DMS53 (cell line): ENCODE measurements at regions not wholly inside any gene's neighbourhood (a gene's known extent, or its start where the extent isn't known, plus 50 kb on each side); places are given as distances from the start of the nearest gene placed in this dataset.
"Not testable (repeated sequence)": the region's sequence is repeated elsewhere in the genome, so short reads cannot be mapped to it uniquely, and the experiment has no call there.

ENCODE experiments used
- DNase-seq: peaks from one replicate; lab custom pipeline; 2025; lab: John Stamatoyannopoulos, UW

DNA sequence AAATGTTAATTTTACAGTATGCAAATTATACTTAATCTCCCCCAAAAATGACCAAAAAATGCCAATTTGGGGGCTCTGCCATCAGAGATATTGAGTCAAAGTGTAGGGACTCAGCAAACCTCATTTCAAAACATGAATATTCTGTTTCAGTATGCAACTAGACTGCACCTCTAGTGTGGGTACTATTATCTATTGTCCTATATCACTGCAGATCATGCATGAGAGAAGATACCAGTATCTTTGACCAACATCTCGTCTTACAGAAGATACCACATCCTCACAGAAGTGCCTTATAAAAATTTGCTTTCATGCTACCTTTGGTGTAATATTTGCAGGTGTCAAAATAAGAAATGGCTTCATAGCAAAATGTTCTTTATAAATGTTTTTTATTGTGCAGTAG, 623.8 kb downstream of the TENT5A start:
- no peak for DNase-seq

GRCh38 chr6:81126150-81126549, 626.3 kb downstream of the TENT5A start:
- DNase-seq, result no peak

DNA sequence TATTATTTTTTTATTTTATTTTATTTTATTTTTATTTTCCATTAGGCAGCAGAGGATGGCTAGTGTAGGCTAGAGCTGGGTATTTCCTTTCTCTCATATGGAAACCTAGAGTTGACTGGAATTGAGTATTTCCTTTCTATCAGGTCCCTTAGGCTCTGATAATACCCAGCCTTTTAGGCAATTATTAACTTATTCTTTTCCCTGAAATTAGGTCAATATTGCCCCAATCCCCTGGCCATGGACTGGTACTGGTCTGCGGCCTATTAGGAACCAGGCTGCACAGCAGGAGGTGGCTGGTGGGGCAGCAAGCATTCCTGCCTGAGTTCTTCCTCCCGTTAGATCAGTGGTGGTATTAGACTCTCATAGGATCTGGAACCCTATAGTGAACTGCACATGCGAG, 632.2 kb downstream of the TENT5A start:
- peak; percentile 1 for DNase-seq

DNA sequence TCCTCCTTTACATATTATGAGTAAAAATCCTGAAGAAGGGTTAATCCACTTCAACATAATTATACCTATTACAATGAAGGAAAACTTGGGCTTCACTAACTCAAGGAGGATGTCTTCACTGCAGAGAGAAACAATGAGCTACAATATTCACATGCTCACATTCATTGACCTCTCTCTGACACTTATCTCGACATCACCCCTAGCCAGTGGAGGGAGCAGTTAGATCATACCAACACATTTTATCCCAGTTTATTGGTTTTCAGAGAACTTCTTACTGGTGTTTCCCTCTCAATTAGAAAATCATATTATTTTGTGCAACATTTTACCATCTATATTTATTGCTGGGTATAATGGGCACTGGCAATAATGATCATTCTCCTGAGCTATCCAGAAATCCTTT, 646.5 kb downstream of the TENT5A start:
- DNase-seq, result peak; percentile 22

GRCh38 chr6:81098109-81098814, 654.2 kb downstream of the TENT5A start:
- DNase-seq, result no peak

DNA sequence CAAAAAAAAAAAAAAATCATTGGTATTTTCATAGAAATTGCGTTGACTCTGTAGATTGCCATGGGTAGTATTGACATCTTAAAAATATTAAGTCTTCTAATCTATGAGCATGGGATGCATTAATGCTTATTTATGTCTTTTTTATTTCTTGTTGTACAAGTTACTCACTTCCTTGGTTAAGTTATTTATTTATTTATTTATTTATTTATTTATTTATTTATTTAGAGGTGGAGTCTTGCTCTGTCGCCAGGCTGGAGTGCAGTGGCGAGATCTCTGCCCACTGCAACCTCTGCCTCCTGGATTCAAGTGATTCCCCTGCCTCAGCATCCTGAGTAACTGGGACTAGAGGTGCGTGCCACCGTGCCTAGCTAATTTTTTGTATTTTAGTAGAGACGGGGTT, 656.0 kb downstream of the TENT5A start:
- DNase-seq, result not testable (repeated sequence)

- DNase-seq, result no peak
Measured at GRCh38 chr6:81093051-81093450, 659.4 kb downstream of the TENT5A start.

GRCh38 chr6:81088145-81088544, 664.3 kb downstream of the TENT5A start:
- DNase-seq, result no peak

- DNase-seq, result no peak
Measured at GRCh38 chr6:81086991-81087390, 665.5 kb downstream of the TENT5A start.

DNA sequence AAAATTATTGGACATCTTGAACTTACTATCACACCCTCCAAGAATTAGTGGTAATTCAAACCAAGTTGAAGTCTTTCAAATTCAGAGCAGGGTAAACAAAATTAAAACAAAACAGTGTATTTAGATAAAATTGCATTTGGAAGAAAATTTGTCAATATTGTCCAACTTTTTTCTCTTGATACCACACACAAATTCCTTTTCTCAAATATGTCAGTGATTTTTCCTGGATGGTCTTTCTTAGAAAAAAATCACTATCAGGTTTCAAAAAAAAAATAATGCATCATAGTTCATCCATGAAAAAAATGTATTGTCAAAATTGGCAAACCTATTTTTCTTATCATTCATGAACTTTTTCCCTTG, 667.1 kb downstream of the TENT5A start:
- no peak for DNase-seq

GRCh38 chr6:81084776-81085430, 667.6 kb downstream of the TENT5A start:
- no peak for DNase-seq

DNA sequence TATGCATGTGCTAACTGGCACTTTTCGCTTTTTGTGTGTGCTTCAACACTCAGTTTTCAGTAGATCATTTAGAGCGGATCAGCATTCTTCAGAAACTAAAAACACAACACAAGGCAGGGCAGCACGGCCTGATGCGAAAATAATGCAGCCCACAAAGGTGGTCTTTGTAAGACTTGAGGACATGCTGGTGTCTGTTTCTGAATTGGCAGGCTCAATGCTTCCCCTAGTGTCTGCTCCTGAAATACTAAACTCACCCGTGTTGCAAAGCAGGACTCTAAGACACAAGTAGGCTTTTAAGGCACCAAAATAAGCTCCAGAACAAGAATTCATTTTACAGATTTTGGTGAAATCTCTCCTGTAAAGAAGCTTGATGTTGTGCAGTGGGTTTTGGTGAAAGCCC, 676.5 kb downstream of the TENT5A start:
- DNase-seq, result peak; percentile 15

DNA sequence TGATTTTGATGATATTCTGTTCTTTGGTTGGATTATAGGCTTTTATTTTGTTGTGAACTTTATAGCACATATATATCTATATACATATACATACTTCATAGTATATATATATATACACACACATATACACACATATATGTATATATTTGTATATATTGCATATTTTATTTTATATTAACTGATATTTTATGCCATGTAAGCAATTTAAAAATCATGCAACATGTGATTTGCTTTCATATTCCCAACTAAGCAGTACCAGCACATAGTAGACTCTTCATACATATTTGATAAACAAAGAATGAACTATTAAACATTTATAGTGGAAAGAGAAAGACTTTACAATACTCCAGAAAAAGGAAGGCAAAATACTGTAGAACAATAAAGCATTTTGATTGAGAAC, 679.2 kb downstream of the TENT5A start:
- no peak for DNase-seq

DNA sequence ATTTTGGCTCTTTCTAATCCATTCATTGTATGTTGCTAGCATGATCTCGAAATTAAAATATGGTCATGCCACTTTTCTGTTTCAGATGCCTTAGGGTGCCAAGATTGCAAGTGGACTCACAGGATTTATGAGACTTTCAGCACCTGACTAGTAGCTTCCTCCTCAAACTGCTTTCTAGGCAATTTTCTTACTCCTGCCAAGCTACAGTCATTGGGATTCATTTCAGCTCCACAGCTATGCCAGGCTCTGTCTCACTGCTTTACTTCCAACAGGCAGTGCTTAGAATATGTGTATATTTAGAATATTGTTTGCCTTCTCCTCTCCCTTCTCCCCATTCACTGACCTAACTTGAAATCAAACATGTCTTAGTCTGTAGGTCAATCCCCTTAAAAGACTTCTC, 681.4 kb downstream of the TENT5A start:
- no peak for DNase-seq

GRCh38 chr6:81067057-81067456, 685.4 kb downstream of the TENT5A start:
- no peak for DNase-seq

DNA sequence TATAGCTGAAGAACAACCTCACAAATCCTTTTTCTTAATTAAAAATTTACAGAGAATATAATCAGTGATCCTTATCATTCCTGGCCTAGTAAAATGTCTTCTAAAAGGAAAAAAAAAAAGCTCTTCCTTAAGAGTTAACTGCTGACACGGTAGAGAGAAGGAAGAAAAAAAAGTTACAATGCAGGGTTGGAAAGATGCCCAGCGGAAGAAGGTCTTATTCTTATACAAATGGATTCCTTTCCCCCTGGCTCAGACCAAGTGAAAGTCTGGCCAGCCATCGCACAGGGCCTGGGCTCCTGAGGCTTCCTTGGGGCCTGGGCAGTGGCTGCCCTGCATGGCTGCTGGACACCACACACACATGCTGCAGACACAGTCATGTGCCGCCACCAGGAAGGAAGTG, 688.6 kb downstream of the TENT5A start:
- no peak for DNase-seq

- no peak for DNase-seq
Measured at GRCh38 chr6:81054036-81054435, 698.4 kb downstream of the TENT5A start.

DNA sequence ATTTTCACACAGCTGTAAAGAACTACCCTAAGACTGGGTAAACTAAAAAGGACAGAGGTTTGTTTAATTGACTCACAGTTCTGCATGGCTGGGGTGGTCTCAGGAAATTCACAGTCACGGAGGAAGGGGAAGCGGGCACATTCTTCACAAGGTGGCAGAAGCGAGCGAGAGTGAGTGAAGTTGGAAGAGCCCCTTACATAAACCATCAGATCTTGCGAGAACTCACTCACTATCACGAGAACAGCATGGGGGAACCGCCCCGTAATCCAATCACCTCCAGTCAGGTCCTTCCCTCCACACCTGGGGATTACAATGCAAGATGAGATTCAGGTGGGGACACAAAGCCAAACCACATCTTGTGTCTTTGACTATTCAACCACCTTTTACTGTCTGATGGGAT, 700.5 kb downstream of the TENT5A start:
- no peak for DNase-seq

GRCh38 chr6:81049425-81050042, 702.9 kb downstream of the TENT5A start:
- peak; percentile 21 for DNase-seq

DNA sequence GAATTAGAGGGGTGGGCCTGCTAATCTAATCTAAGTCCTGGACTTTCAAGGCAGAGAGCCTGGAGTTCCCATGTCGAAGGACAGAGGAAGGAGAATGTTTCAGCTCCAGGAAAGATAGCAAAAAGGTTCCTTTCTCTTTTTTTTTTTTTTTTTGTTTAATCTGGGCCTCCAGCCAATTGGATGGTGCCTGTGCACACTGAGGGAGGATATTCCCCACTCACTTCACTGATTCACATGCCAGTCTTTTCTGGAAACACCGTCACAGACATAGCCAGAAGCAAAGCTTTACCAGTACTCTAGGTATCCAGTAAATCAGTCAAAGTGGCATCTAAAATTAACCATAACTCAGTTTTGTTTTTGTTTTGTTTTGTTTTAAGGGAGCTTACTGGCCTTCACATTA, 721.1 kb downstream of the TENT5A start:
- no peak for DNase-seq

- no peak for DNase-seq
Measured at GRCh38 chr6:81026041-81026553, 726.4 kb downstream of the TENT5A start.

- DNase-seq, result no peak
Measured at GRCh38 chr6:81023709-81024108, 728.8 kb downstream of the TENT5A start.

DNA sequence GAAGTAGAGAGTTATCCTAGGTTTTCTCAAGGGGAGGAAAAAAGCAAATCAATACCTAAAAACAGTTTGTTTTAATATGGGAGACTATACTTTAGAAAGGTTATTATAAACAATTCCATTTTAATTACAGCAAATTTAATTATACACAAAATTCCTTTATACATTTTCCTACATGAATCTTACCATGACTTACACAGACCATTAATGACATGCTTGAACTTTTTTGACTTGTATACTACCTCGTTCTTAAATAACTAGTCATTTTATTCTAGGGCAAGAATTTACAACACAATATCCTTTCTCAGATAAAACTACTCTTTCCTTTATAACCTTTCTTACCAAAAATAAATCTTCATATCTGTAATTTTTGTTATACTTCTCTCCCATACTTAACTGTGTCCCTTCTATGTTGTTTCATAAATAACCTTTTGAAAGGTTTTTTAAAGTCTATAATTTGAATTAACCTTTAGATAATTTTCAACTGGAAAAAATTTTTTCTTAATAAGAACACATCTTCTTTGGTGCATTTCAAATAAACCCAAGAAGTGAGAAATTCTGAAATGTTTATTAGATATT, 729.4 kb downstream of the TENT5A start:
- DNase-seq, result peak; percentile 51
